ENCODE measurements at regions not wholly inside any gene's neighbourhood (a gene's known extent, or its start where the extent isn't known, plus 50 kb on each side); places are given as distances from the start of the nearest gene placed in this dataset.

- TF ChIP-seq POLR2A (IDR thresholded peaks at IDR 0.05) (no peak), CTCF (IDR thresholded peaks at IDR 0.05) (no peak)
Observed at GRCh38 chr1:94327001-94327690, 89.8 kb upstream of the ARHGAP29 start.

Data from adrenal gland (tissue), 5 donors.